Dendritic cell treated with granulocyte-macrophage colony-stimulating factor and Interleukin-4, amounts not matched to agents 40 ng/mL and 50 ng/mL, for 4 days (primary cell): ENCODE measurements at regions not wholly inside any gene's neighbourhood (a gene's known extent, or its start where the extent isn't known, plus 50 kb on each side); places are given as distances from the start of the nearest gene placed in this dataset.

Experiments
- H3K27ac Mint-ChIP-seq: one replicate; pipeline ENCODE4 v1.8.0; 2022; ENCODE audit warnings: mild to moderate bottlenecking, mixed read lengths
- H3K27me3 Mint-ChIP-seq: one replicate; pipeline ENCODE4 v1.8.0; 2022; ENCODE audit warnings: mild to moderate bottlenecking, mixed read lengths
- H3K36me3 Mint-ChIP-seq: one replicate; pipeline ENCODE4 v1.8.0; 2022; ENCODE audit warnings: low read depth, mixed read lengths
- H3K4me1 Mint-ChIP-seq: one replicate; pipeline ENCODE4 v1.8.0; 2022; ENCODE audit warnings: low read depth, mixed read lengths
- H3K4me3 Mint-ChIP-seq: one replicate; pipeline ENCODE4 v1.8.0; 2022; ENCODE audit warnings: mild to moderate bottlenecking, moderate library complexity, mixed read lengths
- H3K9me3 Mint-ChIP-seq: one replicate; pipeline ENCODE4 v1.8.0; 2022; ENCODE audit warnings: mixed read lengths
- intact Hi-C: fragments of 100-400 bp; cut with micrococcal nuclease; formaldehyde crosslinking; loops from one replicate; pipeline ENCODE4 v1.15.0; 2022

GRCh38 chr17:69716556-69716955 lies 302.1 kb downstream of the MAP2K6 start:
- intact Hi-C loops: no loop called here
- Mint-ChIP-seq H3K36me3 (no peaks in the 10 kb centered on the region), H3K4me1 (no peaks in the 10 kb centered on the region), H3K4me3 (no peak overlapping the region), H3K27ac (no peak overlapping the region), H3K27me3 (peaks cover 22% of the 10 kb centered on the region), H3K9me3 (no peaks in the 10 kb centered on the region)

GRCh38 chr17:69717214-69717613 lies 302.7 kb downstream of the MAP2K6 start:
- Mint-ChIP-seq H3K4me3 (no peak overlapping the region), H3K9me3 (no peaks in the 10 kb centered on the region), H3K4me1 (no peaks in the 10 kb centered on the region), H3K27ac (no peak overlapping the region), H3K36me3 (no peaks in the 10 kb centered on the region), H3K27me3 (peaks cover 20% of the 10 kb centered on the region)
- intact Hi-C loops: no loop called here

GRCh38 chr17:69717819-69718218 lies 303.3 kb downstream of the MAP2K6 start:
- no peak overlapping the region for H3K4me3 Mint-ChIP-seq
- intact Hi-C loops: no loop called here
- H3K9me3 Mint-ChIP-seq: no peaks in the 10 kb centered on the region
- H3K36me3 Mint-ChIP-seq: no peaks in the 10 kb centered on the region
- no peaks in the 10 kb centered on the region for H3K4me1 Mint-ChIP-seq
- H3K27ac Mint-ChIP-seq: no peak overlapping the region
- H3K27me3 Mint-ChIP-seq: peaks cover 21% of the 10 kb centered on the region

GRCh38 chr17:69719474-69720048 lies 305.1 kb downstream of the MAP2K6 start:
- H3K27me3 Mint-ChIP-seq: peaks cover 19% of the 10 kb centered on the region
- intact Hi-C loops: no loop called here

GRCh38 chr17:69722518-69722917 lies 308.0 kb downstream of the MAP2K6 start:
- no peaks in the 10 kb centered on the region for H3K4me1 Mint-ChIP-seq
- no peaks in the 10 kb centered on the region for H3K36me3 Mint-ChIP-seq
- no peak overlapping the region for H3K27ac Mint-ChIP-seq
- no peaks in the 10 kb centered on the region for H3K9me3 Mint-ChIP-seq
- peaks cover 14% of the 10 kb centered on the region for H3K27me3 Mint-ChIP-seq
- intact Hi-C loops: no loop called here
- no peak overlapping the region for H3K4me3 Mint-ChIP-seq

More at GRCh38 chr17:69719474-69720048, 305.1 kb downstream of the MAP2K6 start:
- Mint-ChIP-seq H3K9me3 (no peaks in the 10 kb centered on the region), H3K27ac (no peak overlapping the region), H3K4me1 (no peaks in the 10 kb centered on the region), H3K4me3 (no peak overlapping the region), H3K36me3 (no peaks in the 10 kb centered on the region)

GRCh38 chr17:69723316-69723715 lies 308.8 kb downstream of the MAP2K6 start:
- intact Hi-C loops: no loop called here
- Mint-ChIP-seq H3K4me1 (no peaks in the 10 kb centered on the region), H3K4me3 (no peak overlapping the region), H3K36me3 (no peaks in the 10 kb centered on the region), H3K27ac (no peak overlapping the region), H3K27me3 (peaks cover 11% of the 10 kb centered on the region), H3K9me3 (no peaks in the 10 kb centered on the region)

GRCh38 chr17:69723741-69724140 lies 309.2 kb downstream of the MAP2K6 start:
- no peaks in the 10 kb centered on the region for H3K36me3 Mint-ChIP-seq
- peaks cover 7% of the 10 kb centered on the region for H3K27me3 Mint-ChIP-seq
- intact Hi-C loops: no loop called here
- H3K9me3 Mint-ChIP-seq: no peaks in the 10 kb centered on the region
- no peaks in the 10 kb centered on the region for H3K4me1 Mint-ChIP-seq
- H3K27ac Mint-ChIP-seq: no peak overlapping the region
- H3K4me3 Mint-ChIP-seq: no peak overlapping the region

- H3K27ac Mint-ChIP-seq: no peak overlapping the region
- no peaks in the 10 kb centered on the region for H3K4me1 Mint-ChIP-seq
- peaks cover 5% of the 10 kb centered on the region for H3K27me3 Mint-ChIP-seq
- no peak overlapping the region for H3K4me3 Mint-ChIP-seq
- H3K36me3 Mint-ChIP-seq: no peaks in the 10 kb centered on the region
- no peaks in the 10 kb centered on the region for H3K9me3 Mint-ChIP-seq
- intact Hi-C loops: no loop called here
These were observed 309.7 kb downstream of the MAP2K6 start for GRCh38 chr17:69724238-69724637.

- Mint-ChIP-seq H3K36me3 (no peaks in the 10 kb centered on the region), H3K27me3 (peaks cover 5% of the 10 kb centered on the region), H3K27ac (no peak overlapping the region), H3K4me3 (no peak overlapping the region), H3K4me1 (no peaks in the 10 kb centered on the region), H3K9me3 (no peaks in the 10 kb centered on the region)
- intact Hi-C loops: no loop called here
These were observed 310.6 kb downstream of the MAP2K6 start for GRCh38 chr17:69725146-69725545.

- no peaks in the 10 kb centered on the region for H3K36me3 Mint-ChIP-seq
- H3K4me3 Mint-ChIP-seq: no peak overlapping the region
- H3K27me3 Mint-ChIP-seq: peaks cover 1% of the 10 kb centered on the region
- no peak overlapping the region for H3K27ac Mint-ChIP-seq
- intact Hi-C loops: no loop called here
- no peaks in the 10 kb centered on the region for H3K9me3 Mint-ChIP-seq
- H3K4me1 Mint-ChIP-seq: no peaks in the 10 kb centered on the region
These were observed 314.3 kb downstream of the MAP2K6 start for GRCh38 chr17:69728816-69729215.

- no peak overlapping the region for H3K4me3 Mint-ChIP-seq
- peaks cover 5% of the 10 kb centered on the region for H3K27me3 Mint-ChIP-seq
- no peaks in the 10 kb centered on the region for H3K36me3 Mint-ChIP-seq
- H3K27ac Mint-ChIP-seq: no peak overlapping the region
- H3K4me1 Mint-ChIP-seq: no peaks in the 10 kb centered on the region
- H3K9me3 Mint-ChIP-seq: no peaks in the 10 kb centered on the region
- intact Hi-C loops: no loop called here
These were observed 315.4 kb downstream of the MAP2K6 start for GRCh38 chr17:69729944-69730343.

GRCh38 chr17:69732272-69732918 lies 317.9 kb downstream of the MAP2K6 start:
- intact Hi-C loops: no loop called here
- H3K36me3 Mint-ChIP-seq: no peaks in the 10 kb centered on the region
- H3K4me1 Mint-ChIP-seq: no peaks in the 10 kb centered on the region
- no peak overlapping the region for H3K4me3 Mint-ChIP-seq
- H3K27ac Mint-ChIP-seq: no peak overlapping the region
- H3K27me3 Mint-ChIP-seq: peaks cover 6% of the 10 kb centered on the region
- peaks cover under 1% of the 10 kb centered on the region for H3K9me3 Mint-ChIP-seq

- peaks cover 11% of the 10 kb centered on the region for H3K9me3 Mint-ChIP-seq
- no peaks in the 10 kb centered on the region for H3K36me3 Mint-ChIP-seq
- peaks cover 4% of the 10 kb centered on the region for H3K27me3 Mint-ChIP-seq
- no peak overlapping the region for H3K4me3 Mint-ChIP-seq
- no peaks in the 10 kb centered on the region for H3K4me1 Mint-ChIP-seq
- intact Hi-C loops: no loop called here
- no peak overlapping the region for H3K27ac Mint-ChIP-seq
These were observed 318.9 kb downstream of the MAP2K6 start for GRCh38 chr17:69733171-69734012.

- Mint-ChIP-seq H3K27me3 (peaks cover 4% of the 10 kb centered on the region), H3K36me3 (no peaks in the 10 kb centered on the region), H3K9me3 (peaks cover 23% of the 10 kb centered on the region), H3K27ac (no peak overlapping the region), H3K4me1 (no peaks in the 10 kb centered on the region), H3K4me3 (no peak overlapping the region)
- intact Hi-C loops: no loop called here
These were observed 320.2 kb downstream of the MAP2K6 start for GRCh38 chr17:69734656-69735055.
